OCI-M2 (cell line): ENCODE measurements at regions not wholly inside any gene's neighbourhood (a gene's known extent, or its start where the extent isn't known, plus 50 kb on each side); places are given as distances from the start of the nearest gene placed in this dataset.

Experiments
- DNase-seq: peaks from one replicate; lab custom pipeline; 2025; ENCODE audit not compliant: unreplicated experiment; lab: John Stamatoyannopoulos, UW

- no peak for DNase-seq
Observed at GRCh38 chr18:45557779-45558178, 57.5 kb upstream of the SLC14A2 start.

GRCh38 chr18:45559258-45559657, 56.0 kb upstream of the SLC14A2 start:
- DNase-seq: no peak

- no peak for DNase-seq
Observed at GRCh38 chr18:45560870-45561269, 54.4 kb upstream of the SLC14A2 start.

GRCh38 chr18:45562567-45563479, 52.5 kb upstream of the SLC14A2 start:
- DNase-seq: no peak

- no peak for DNase-seq
Observed at GRCh38 chr18:45565280-45565970, 49.9 kb upstream of the SLC14A2 start.
